CD4-positive, CD25-positive, alpha-beta regulatory T cell (primary cell): ENCODE measurements at regions not wholly inside any gene's neighbourhood (a gene's known extent, or its start where the extent isn't known, plus 50 kb on each side); places are given as distances from the start of the nearest gene placed in this dataset.
"Not testable (repeated sequence)": the region's sequence is repeated elsewhere in the genome, so short reads cannot be mapped to it uniquely, and the experiment has no call there.

Experiments
- ATAC-seq, 2 donors: fragments of 150-1000 bp; cut with Tn5 transposase; one replicate each; pipeline ENCODE4 v1.10.0; 2021; ENCODE audit warnings: low read depth in 2 of 2, moderate number of reproducible peaks in 2 of 2, moderate library complexity in 1 of 2
- DNase-seq, 3 donors: peaks; one replicate each; pipeline versions ENCODE4 v3.0.0 to v3.0.0-alpha.2; 2012 to 2022; ENCODE audit warnings: mixed read lengths in 1 of 3
- H3K27ac ChIP-seq: one replicate; pipeline ENCODE4 v1.7.0; 2013; ENCODE audit warnings: mild to moderate bottlenecking, low read length; ENCODE audit not compliant: insufficient read depth, poor library complexity, severe bottlenecking
- H3K27me3 ChIP-seq: one replicate; pipeline ENCODE4 v1.7.0; 2013; ENCODE audit warnings: low read length; ENCODE audit not compliant: control insufficient read depth, insufficient read depth
- H3K36me3 ChIP-seq: one replicate; pipeline ENCODE4 v1.7.0; 2013; ENCODE audit warnings: mild to moderate bottlenecking, low read length, moderate library complexity; ENCODE audit not compliant: control insufficient read depth, insufficient read depth
- H3K4me1 ChIP-seq: 2 replicates; pipeline ENCODE4 v1.7.0; 2013; ENCODE audit warnings: mild to moderate bottlenecking, low read length; ENCODE audit not compliant: insufficient read depth, control insufficient read depth, poor library complexity, severe bottlenecking
- H3K4me3 ChIP-seq: one replicate; pipeline ENCODE4 v1.7.0; 2013; ENCODE audit warnings: low read depth, mild to moderate bottlenecking, low read length, moderate library complexity
- H3K9me3 ChIP-seq, 2 experiments: 1 replicate in 1 of 2; 2 replicates in 1 of 2; pipeline ENCODE4 v1.7.0; 2013; ENCODE audit warnings: low read length in 2 of 2, mild to moderate bottlenecking in 1 of 2, moderate library complexity in 1 of 2; ENCODE audit not compliant: control insufficient read depth in 2 of 2
- H3K27ac Mint-ChIP-seq, 3 donors: one replicate each; pipeline ENCODE4 v1.8.0; 2020 to 2022; ENCODE audit warnings: mild to moderate bottlenecking in 3 of 3, mixed read lengths in 3 of 3, moderate library complexity in 2 of 3
- H3K27me3 Mint-ChIP-seq: one replicate; pipeline ENCODE4 v1.8.0; 2022; ENCODE audit warnings: mild to moderate bottlenecking, mixed read lengths
- H3K36me3 Mint-ChIP-seq: one replicate; pipeline ENCODE4 v1.8.0; 2020; ENCODE audit warnings: mixed read lengths
- H3K4me1 Mint-ChIP-seq, 4 donors: one replicate each; pipeline ENCODE4 v1.8.0; 2020 to 2022; ENCODE audit warnings: mixed read lengths in 4 of 4, mild to moderate bottlenecking in 1 of 4
- H3K4me3 Mint-ChIP-seq, 4 donors: one replicate each; pipeline ENCODE4 v1.8.0; 2020 to 2022; ENCODE audit warnings: mild to moderate bottlenecking in 4 of 4, mixed read lengths in 4 of 4, moderate library complexity in 3 of 4
- H3K9me3 Mint-ChIP-seq, 7 donors: one replicate each; pipeline ENCODE4 v1.8.0; 2020 to 2022; ENCODE audit warnings: mixed read lengths in 7 of 7, mild to moderate bottlenecking in 3 of 7, moderate library complexity in 2 of 7

DNA sequence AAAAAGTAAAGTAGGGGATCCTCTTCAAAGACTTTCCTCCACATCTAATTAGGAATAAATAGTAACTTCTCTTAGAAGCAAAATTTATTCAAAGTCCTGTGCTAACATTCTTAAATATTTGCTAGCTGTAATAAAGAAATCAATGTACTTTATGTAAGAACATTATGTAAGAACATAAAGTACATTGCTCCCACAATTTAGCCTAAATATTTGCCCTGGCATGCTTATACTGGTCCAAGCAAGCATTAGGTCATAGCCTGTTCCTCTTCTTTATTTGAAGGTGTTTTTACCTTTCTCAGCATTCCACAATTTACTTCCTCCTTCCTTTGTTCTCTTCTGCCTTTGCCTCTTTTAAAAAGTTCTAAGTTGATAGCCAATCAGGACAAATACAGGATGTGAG is 1480.5 kb upstream of the TENM4 start:
- H3K27ac Mint-ChIP-seq, H3K4me1 ChIP-seq, H3K4me3 Mint-ChIP-seq, H3K36me3 ChIP-seq, ATAC-seq, DNase-seq, H3K27ac ChIP-seq, H3K4me1 Mint-ChIP-seq, H3K9me3 ChIP-seq, H3K36me3 Mint-ChIP-seq, H3K27me3 ChIP-seq, H3K4me3 ChIP-seq, H3K27me3 Mint-ChIP-seq: not testable (repeated sequence)
- H3K9me3 Mint-ChIP-seq: peaks cover 0 to 22% (median 10%) of the 10 kb centered on the region in 7 donors

DNA sequence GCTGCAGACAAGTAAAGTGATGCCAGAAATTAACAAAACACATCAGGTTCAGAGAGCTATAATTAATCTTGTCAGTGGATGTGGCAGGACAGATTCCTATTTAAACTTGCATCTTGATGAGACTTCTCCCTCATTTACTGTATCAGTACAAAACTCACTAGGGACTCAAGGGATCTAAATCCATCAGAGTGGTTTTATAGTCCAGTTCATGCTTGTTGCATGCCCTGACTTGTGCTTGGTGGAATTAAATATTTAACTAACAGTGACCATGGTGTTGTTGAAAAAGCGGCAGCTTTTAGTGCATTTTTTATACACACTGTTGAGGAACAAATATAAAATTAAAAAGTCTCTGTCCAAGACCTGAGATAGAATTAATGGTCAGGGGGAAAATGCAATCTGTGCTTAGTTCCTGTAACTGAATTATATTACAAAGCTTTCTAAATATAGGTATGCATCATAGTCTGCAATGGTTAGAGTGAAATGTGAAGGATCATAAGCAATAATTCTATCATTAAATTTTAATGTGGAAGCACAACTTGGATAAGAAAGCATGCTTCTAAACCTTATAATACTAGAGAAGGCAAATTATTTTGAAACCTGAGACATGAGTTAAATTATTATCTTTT is 1475.5 kb upstream of the TENM4 start:
- H3K4me3 Mint-ChIP-seq: no peak overlapping the region
- no peaks in the 10 kb centered on the region for H3K4me1 ChIP-seq
- no peaks in the 10 kb centered on the region for H3K27me3 Mint-ChIP-seq
- no peak for ATAC-seq
- no peaks in the 10 kb centered on the region for H3K4me1 Mint-ChIP-seq
- H3K36me3 Mint-ChIP-seq: no peaks in the 10 kb centered on the region
- H3K4me3 ChIP-seq: no peak overlapping the region
- H3K36me3 ChIP-seq: no peaks in the 10 kb centered on the region
- H3K9me3 Mint-ChIP-seq: peaks cover 0 to 12% (median 6%) of the 10 kb centered on the region in 7 donors
- no peak overlapping the region for H3K27ac ChIP-seq
- no peaks in the 10 kb centered on the region for H3K27me3 ChIP-seq
- H3K9me3 ChIP-seq: no peaks in the 10 kb centered on the region
- H3K27ac Mint-ChIP-seq: no peak overlapping the region
- DNase-seq: no peak

DNA sequence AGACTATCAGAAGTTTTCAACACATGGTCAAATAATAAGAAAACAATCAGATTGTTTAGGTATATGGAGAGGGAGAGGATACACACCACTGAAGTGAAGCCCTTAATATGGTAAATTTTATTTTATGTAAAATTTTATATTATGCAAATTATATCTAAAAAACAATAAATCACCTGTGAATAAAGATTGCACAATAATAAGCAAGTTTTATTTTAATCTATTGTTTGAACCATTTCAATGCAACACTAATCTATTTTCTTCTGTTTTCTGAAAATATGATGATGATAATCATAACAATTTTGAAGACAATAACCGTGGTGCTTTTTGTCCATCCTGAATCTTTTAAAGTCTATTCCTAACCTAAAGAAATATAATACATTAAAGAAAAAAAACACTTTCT is 1473.5 kb upstream of the TENM4 start:
- H3K4me1 ChIP-seq: no peaks in the 10 kb centered on the region
- H3K36me3 ChIP-seq: no peaks in the 10 kb centered on the region
- Mint-ChIP-seq H3K36me3 (no peaks in the 10 kb centered on the region), H3K4me1 (no peaks in the 10 kb centered on the region), H3K27ac (no peak overlapping the region), H3K27me3 (no peaks in the 10 kb centered on the region), H3K4me3 (no peak overlapping the region), H3K9me3 (peaks cover 0 to 12% (median 6%) of the 10 kb centered on the region in 7 donors)
- no peak for ATAC-seq
- H3K9me3 ChIP-seq: no peaks in the 10 kb centered on the region
- no peaks in the 10 kb centered on the region for H3K27me3 ChIP-seq
- DNase-seq: no peak
- H3K4me3 ChIP-seq: no peak overlapping the region
- H3K27ac ChIP-seq: no peak overlapping the region

DNA sequence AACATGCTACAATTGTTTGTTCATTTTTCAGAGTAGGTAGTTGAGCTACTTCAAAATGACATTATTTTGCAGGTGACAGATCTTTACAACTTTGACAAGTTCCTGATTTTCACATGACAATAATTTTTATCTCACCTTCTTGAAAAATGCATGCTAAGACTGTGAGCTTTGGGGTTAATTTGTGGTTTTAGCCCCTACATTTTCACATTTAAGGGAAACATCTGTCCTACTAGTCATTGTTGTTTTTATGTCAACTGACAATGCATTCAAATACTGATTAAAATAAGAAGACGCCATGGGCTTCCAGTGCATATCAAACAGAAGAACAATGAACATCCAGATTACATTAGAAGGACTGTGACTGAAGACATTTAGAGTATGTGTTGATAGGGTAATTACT is 1470.8 kb upstream of the TENM4 start:
- H3K36me3 Mint-ChIP-seq: no peaks in the 10 kb centered on the region

DNA sequence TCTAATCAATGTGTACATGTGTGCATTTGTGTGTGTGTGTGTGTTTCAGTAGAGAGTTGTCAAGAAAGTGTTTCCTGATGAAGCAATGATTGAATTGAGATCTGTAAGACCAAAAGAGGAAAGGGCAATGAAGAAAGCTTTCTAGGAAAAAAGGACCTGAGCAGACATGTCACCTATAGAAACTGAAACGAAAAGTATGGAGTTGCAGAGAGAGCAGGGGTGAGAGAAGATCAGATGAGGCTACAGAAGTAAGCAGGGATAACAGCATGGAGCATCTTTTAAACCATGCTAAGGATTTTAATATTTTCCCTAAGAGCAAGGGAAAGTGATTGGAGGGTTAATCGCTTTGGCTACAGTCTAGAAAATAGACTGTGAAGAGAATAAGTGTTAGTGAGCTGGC is 1459.4 kb upstream of the TENM4 start:
- Mint-ChIP-seq H3K27me3 (no peaks in the 10 kb centered on the region), H3K9me3 (peaks cover 3 to 20% (median 10%) of the 10 kb centered on the region in 7 donors), H3K4me3 (no peak overlapping the region), H3K4me1 (peaks cover 0 to 2% (median 0%) of the 10 kb centered on the region in 4 donors), H3K27ac (peak overlapping the region in 1 of 3 donors; percentile 6), H3K36me3 (no peaks in the 10 kb centered on the region)
- Histone ChIP-seq H3K9me3 (peaks cover 0 to 2% of the 10 kb centered on the region in 2 experiments), H3K36me3 (no peaks in the 10 kb centered on the region), H3K27me3 (no peaks in the 10 kb centered on the region), H3K4me3 (no peak overlapping the region), H3K27ac (no peak overlapping the region), H3K4me1 (no peaks in the 10 kb centered on the region)
- ATAC-seq (no peak), DNase-seq (no peak)

More for the DNA sequence above, 1470.8 kb upstream of the TENM4 start:
- no peaks in the 10 kb centered on the region for H3K27me3 Mint-ChIP-seq
- Histone ChIP-seq H3K9me3 (no peaks in the 10 kb centered on the region), H3K27ac (no peak overlapping the region), H3K36me3 (no peaks in the 10 kb centered on the region), H3K4me3 (no peak overlapping the region), H3K27me3 (no peaks in the 10 kb centered on the region), H3K4me1 (no peaks in the 10 kb centered on the region)
- H3K9me3 Mint-ChIP-seq: peaks cover 0 to 13% (median 6%) of the 10 kb centered on the region in 7 donors
- H3K4me3 Mint-ChIP-seq: no peak overlapping the region
- H3K4me1 Mint-ChIP-seq: no peaks in the 10 kb centered on the region
- ATAC-seq: no peak
- no peak for DNase-seq
- no peak overlapping the region for H3K27ac Mint-ChIP-seq

DNA sequence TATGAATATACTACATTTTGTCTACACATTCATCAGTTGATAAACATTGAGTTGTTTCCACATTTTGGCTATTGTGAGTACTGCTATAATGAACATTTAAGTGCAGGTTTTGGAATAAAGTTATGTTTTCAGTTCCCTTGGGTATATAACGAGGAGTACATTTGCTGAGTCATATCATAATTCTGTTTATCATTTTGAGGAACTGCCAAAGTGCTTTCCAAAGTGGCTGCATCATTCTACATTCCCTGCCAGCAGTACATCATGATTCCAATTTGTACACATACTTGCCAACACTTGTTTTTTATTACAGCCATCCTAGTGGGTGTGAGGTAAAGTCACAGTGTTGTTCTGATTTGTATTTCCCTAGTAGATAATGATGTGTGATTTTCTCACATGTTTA is 1458.6 kb upstream of the TENM4 start:
- Mint-ChIP-seq H3K27me3 (no peaks in the 10 kb centered on the region), H3K4me1 (peaks cover 0 to 2% (median 0%) of the 10 kb centered on the region in 4 donors), H3K4me3 (no peak overlapping the region), H3K9me3 (peaks cover 3 to 20% (median 9%) of the 10 kb centered on the region in 7 donors), H3K27ac (no peak overlapping the region), H3K36me3 (no peaks in the 10 kb centered on the region)
- H3K4me3 ChIP-seq: no peak overlapping the region
- no peaks in the 10 kb centered on the region for H3K4me1 ChIP-seq
- ATAC-seq (no peak), DNase-seq (no peak)
- H3K27me3 ChIP-seq: no peaks in the 10 kb centered on the region
- peaks cover 0 to 2% of the 10 kb centered on the region in 2 experiments for H3K9me3 ChIP-seq
- no peak overlapping the region for H3K27ac ChIP-seq
- no peaks in the 10 kb centered on the region for H3K36me3 ChIP-seq

DNA sequence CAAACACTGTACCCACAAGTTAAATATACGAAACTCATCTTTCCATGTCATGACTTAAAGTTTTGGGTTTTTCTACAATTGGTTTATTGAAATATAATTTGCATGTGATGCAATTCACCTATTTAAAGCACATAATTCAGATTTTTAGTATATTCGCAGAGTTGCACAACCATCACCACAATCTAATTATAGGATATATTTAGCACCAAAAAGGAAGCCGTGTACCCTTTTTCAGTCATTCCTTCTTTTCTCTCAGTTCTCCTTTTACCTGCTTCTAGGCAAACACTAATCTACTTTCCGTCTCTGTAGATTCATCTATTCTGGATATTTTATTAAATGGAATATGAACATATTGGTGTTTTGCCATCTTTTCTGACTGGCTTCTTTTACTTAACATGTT is 1458.1 kb upstream of the TENM4 start:
- peaks cover 0 to 2% (median 0%) of the 10 kb centered on the region in 4 donors for H3K4me1 Mint-ChIP-seq
- H3K4me3 Mint-ChIP-seq: no peak overlapping the region
- Histone ChIP-seq H3K4me3 (no peak overlapping the region), H3K27ac (no peak overlapping the region), H3K36me3 (no peaks in the 10 kb centered on the region), H3K9me3 (peaks cover 0 to 2% of the 10 kb centered on the region in 2 experiments), H3K27me3 (no peaks in the 10 kb centered on the region), H3K4me1 (no peaks in the 10 kb centered on the region)
- ATAC-seq (no peak), DNase-seq (no peak)
- peaks cover 3 to 20% (median 9%) of the 10 kb centered on the region in 7 donors for H3K9me3 Mint-ChIP-seq
- H3K27me3 Mint-ChIP-seq: no peaks in the 10 kb centered on the region
- no peaks in the 10 kb centered on the region for H3K36me3 Mint-ChIP-seq
- no peak overlapping the region for H3K27ac Mint-ChIP-seq

DNA sequence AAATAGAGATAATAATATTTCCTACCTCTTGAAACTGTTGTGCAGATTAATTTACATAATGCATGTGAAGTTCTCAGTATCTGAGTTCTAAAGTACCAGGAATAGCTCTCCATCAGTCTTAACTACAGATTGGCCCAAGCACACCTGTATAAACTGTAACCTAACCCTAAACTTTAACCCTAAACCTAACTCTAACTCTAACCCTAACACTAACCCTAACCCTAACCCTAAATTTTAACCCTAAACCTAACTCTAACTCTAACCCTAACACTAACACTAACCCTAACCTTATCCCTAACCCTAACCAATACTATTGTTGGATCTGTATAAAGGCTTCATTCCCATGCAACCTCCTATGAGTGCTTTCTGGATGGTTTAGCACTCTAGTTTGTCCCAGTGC is 1445.9 kb upstream of the TENM4 start:
- ATAC-seq: no peak
- Histone ChIP-seq H3K27me3 (no peaks in the 10 kb centered on the region), H3K36me3 (no peaks in the 10 kb centered on the region), H3K27ac (no peak overlapping the region), H3K9me3 (no peaks in the 10 kb centered on the region), H3K4me1 (no peaks in the 10 kb centered on the region), H3K4me3 (no peak overlapping the region)
- Mint-ChIP-seq H3K27ac (no peak overlapping the region), H3K4me1 (no peaks in the 10 kb centered on the region), H3K9me3 (peaks cover 0 to 10% (median 7%) of the 10 kb centered on the region in 7 donors), H3K36me3 (no peaks in the 10 kb centered on the region), H3K27me3 (no peaks in the 10 kb centered on the region), H3K4me3 (no peak overlapping the region)
- DNase-seq: no peak
